Stimulated activated effector memory CD8-positive, alpha-beta T cell treated with anti-CD3 and anti-CD28 coated beads, Interleukin-12 subunit alpha, Interleukin-12 subunit beta, amount 100 ng/mL, for 72 hours (primary cell): ENCODE measurements at regions not wholly inside any gene's neighbourhood (a gene's known extent, or its start where the extent isn't known, plus 50 kb on each side); places are given as distances from the start of the nearest gene placed in this dataset.
"Not testable (repeated sequence)": the region's sequence is repeated elsewhere in the genome, so short reads cannot be mapped to it uniquely, and the experiment has no call there.

ENCODE experiments used
- ATAC-seq: fragments of 150-1000 bp; cut with Tn5 transposase; 2 replicates; pipeline ENCODE4 v1.10.0; 2021
- DNase-seq, 2 donors: peaks; one replicate each; pipeline ENCODE4 v3.0.0; 2021 to 2022; ENCODE audit warnings: low spot score in 2 of 2
- H3K27ac Mint-ChIP-seq: one replicate; pipeline ENCODE4 v1.8.0; 2022; ENCODE audit warnings: mild to moderate bottlenecking, mixed read lengths
- H3K36me3 Mint-ChIP-seq: one replicate; pipeline ENCODE4 v1.8.0; 2022; ENCODE audit warnings: mild to moderate bottlenecking, mixed read lengths
- H3K4me1 Mint-ChIP-seq: one replicate; pipeline ENCODE4 v1.8.0; 2022; ENCODE audit warnings: mixed read lengths
- H3K4me3 Mint-ChIP-seq: one replicate; pipeline ENCODE4 v1.8.0; 2022; ENCODE audit warnings: mild to moderate bottlenecking, mixed read lengths
- H3K9me3 Mint-ChIP-seq: one replicate; pipeline ENCODE4 v1.8.0; 2022; ENCODE audit warnings: mixed read lengths

DNA sequence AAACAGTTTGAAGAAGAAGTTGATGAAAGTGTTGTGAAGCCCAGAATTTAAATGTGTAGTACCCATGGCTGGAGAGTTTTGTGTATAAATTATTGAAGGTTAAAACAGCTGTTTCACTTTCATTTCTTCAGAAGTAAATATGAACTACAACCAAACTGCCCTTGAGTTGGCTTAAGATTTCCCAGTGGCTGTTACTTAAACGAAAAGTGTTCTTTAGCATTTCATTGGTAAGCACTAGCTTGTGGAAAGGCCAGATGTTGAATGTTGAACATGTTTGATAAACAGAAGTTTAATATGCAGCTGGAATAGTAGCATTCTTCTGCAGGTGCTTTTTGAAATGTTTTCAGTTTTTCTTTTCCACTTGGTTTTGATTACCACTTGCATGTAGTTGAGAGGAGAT lies 83.2 kb upstream of the TNRC6B start:
- Mint-ChIP-seq H3K4me3 (peak overlapping the region; percentile 64), H3K27ac (peak overlapping the region; percentile 80), H3K4me1 (peaks cover 50% of the 10 kb centered on the region), H3K9me3 (no peaks in the 10 kb centered on the region), H3K36me3 (peaks cover 5% of the 10 kb centered on the region)
- ATAC-seq = peak; percentile 24
- DNase-seq = no peak

DNA sequence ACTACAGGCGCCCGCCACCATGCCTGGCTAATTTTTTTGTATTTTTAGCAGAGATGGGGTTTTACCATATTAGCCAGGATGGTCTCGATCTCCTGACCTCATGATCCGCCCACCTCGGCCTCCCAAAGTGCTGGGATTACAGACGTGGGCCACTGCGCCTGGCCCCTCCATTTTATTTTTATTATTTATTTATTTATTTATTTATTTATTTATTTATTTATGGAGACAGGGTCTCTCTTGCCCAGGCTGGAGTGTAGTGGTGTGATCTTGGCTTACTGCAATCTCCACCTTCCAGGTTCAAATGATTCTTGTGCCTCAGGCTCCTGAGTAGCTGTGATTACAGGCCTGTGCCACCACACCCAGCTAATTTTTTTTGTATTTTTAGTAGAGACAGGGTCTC lies 77.8 kb upstream of the TNRC6B start:
- not testable (repeated sequence) for ATAC-seq, H3K4me3 Mint-ChIP-seq, H3K36me3 Mint-ChIP-seq, H3K27ac Mint-ChIP-seq, H3K9me3 Mint-ChIP-seq, DNase-seq
- H3K4me1 Mint-ChIP-seq = peaks cover 41% of the 10 kb centered on the region

DNA sequence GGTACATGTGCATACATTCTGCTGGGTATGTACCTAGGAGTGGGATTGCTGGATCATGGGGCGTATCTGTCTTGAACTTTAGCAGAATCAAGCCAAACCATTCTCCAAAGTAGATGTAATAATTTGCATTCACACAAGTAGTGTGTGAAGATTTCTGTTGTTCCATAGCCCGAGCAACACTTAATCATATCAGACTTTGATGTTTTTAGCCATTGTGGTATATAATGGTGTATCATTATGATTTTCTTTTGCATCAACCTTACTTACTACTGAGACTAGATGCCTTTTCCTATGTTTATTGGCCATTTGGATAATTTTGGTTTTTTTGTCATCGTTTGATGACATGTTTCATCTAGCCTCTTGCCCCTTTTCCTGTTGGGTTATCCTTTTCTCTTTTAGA lies 72.0 kb upstream of the TNRC6B start:
- peaks cover 61% of the 10 kb centered on the region for H3K4me1 Mint-ChIP-seq
- H3K9me3 Mint-ChIP-seq = no peaks in the 10 kb centered on the region
- H3K36me3 Mint-ChIP-seq = no peaks in the 10 kb centered on the region
- peak overlapping the region; percentile 91 for H3K27ac Mint-ChIP-seq
- H3K4me3 Mint-ChIP-seq = peak overlapping the region; percentile 68
- ATAC-seq (peak; percentile 74), DNase-seq (no peak)

DNA sequence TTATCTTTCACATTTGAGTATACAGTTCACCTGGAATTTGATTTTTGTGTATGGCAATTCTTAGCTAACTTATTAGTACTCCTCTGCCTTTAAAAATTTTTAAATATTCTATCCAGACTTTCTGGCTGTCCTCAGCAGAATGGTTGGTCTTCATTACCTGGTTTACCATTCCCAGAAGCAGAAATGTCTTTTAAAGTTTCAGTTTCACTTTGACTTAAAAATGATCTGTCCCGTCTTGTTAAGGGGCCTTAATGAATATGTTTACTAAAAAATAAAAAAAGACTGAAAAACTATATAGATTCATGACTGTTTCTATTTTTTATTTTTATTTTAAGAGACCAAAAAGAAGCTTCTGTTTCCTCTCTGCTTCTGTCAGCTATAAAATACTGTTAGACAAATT lies 70.5 kb upstream of the TNRC6B start:
- H3K36me3 Mint-ChIP-seq = no peaks in the 10 kb centered on the region
- no peaks in the 10 kb centered on the region for H3K9me3 Mint-ChIP-seq
- H3K27ac Mint-ChIP-seq = peak overlapping the region; percentile 91
- DNase-seq (no peak), ATAC-seq (no peak)
- H3K4me1 Mint-ChIP-seq = peaks cover 62% of the 10 kb centered on the region
- peak overlapping the region; percentile 68 for H3K4me3 Mint-ChIP-seq

DNA sequence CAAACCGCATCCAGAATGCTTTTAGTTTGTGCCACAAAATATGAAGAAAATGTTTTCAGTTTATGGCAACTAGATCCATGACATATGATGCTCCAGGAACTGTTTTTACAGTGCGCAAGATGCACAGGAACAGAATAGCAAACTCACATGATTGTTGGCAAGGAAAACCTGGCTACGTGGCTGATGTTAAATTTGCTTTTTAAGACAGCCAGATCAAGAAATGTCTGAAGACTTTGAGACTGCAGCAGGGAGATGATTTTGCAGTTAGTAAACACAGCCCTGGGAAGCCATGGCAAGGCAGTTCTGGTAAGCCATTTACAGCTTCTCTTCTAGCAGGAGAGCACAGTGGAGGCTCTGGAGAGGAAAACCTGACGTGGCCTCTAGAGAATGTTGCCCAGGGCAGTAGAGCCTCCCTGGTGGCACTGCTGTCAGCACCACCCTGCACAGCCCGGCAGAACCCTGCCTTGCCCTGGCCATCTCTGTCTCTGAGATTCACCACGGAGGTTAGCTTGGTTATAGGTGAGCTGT lies 69.8 kb upstream of the TNRC6B start:
- Mint-ChIP-seq H3K9me3 (no peaks in the 10 kb centered on the region), H3K4me1 (peaks cover 66% of the 10 kb centered on the region), H3K4me3 (peak overlapping the region; percentile 68), H3K27ac (peak overlapping the region; percentile 91), H3K36me3 (no peaks in the 10 kb centered on the region)
- ATAC-seq (peak; percentile 86), DNase-seq (peak in 1 of 2 donors; percentile 15)

DNA sequence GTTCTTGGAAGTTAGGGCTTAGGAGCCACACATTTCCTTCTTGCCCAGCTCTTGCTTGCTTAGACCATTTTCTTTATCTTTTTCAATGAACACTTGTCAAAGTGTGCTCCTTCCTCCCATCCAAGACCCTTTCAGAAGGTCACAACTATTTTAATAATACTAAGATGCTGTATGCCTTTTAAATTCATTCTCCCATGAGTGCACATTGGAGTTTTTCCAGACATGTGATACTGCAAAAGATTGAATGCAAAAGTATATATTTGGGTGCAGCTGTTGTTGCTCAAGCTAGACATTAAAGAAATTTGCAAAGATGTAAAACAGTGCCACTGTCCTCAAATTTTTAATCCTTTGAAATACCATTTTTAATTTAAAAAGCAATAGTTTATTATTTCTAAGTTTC lies 69.3 kb upstream of the TNRC6B start:
- DNase-seq = no peak
- no peaks in the 10 kb centered on the region for H3K36me3 Mint-ChIP-seq
- H3K9me3 Mint-ChIP-seq = no peaks in the 10 kb centered on the region
- H3K4me1 Mint-ChIP-seq = peaks cover 70% of the 10 kb centered on the region
- ATAC-seq = no peak
- H3K4me3 Mint-ChIP-seq = peak overlapping the region; percentile 68
- H3K27ac Mint-ChIP-seq = peak overlapping the region; percentile 91

DNA sequence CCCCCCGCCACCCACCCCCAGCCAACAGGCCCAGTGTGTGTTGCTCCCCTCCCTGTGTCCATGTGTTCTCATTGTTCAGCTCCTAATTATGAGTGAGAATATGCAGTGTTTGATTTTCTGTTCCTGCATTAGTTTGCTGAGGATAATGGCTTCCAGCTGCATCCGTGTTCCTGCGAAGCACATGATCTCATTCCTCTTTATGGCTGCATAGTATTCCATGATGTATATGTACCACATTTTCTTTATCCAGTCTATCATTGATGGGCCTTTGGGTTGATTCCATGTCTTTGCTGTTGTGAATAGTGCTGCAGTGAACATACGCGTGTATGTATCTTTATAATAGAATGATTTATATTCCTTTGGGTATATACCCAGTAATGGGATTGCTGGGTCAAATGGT lies 68.8 kb upstream of the TNRC6B start:
- not testable (repeated sequence) for H3K9me3 Mint-ChIP-seq, ATAC-seq, H3K36me3 Mint-ChIP-seq, DNase-seq, H3K4me3 Mint-ChIP-seq
- peaks cover 76% of the 10 kb centered on the region for H3K4me1 Mint-ChIP-seq
- peak overlapping the region; percentile 91 for H3K27ac Mint-ChIP-seq

DNA sequence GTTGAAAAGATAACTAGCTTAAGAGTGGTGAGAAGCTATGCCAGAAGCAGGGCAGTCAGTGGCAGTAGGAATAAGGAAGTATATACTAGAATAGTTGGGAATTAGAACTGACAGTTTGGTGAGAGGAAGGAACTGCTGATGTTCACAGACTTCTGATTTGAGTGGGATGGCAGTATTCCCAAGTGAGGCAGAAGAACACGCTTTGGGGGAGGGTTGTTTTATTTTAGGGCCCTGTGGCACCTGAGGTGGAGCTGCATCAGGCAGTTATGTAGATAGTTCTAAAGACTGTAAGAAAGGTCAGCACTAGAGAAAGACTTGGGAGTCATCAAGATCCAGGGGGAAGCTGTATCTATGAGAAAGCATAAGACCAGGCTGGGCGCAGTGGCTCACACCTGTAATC lies 66.3 kb upstream of the TNRC6B start:
- DNase-seq (no peak), ATAC-seq (no peak)
- H3K4me3 Mint-ChIP-seq = no peak overlapping the region
- H3K4me1 Mint-ChIP-seq = peaks cover 80% of the 10 kb centered on the region
- H3K27ac Mint-ChIP-seq = peak overlapping the region; percentile 82
- H3K9me3 Mint-ChIP-seq = no peaks in the 10 kb centered on the region
- no peaks in the 10 kb centered on the region for H3K36me3 Mint-ChIP-seq

DNA sequence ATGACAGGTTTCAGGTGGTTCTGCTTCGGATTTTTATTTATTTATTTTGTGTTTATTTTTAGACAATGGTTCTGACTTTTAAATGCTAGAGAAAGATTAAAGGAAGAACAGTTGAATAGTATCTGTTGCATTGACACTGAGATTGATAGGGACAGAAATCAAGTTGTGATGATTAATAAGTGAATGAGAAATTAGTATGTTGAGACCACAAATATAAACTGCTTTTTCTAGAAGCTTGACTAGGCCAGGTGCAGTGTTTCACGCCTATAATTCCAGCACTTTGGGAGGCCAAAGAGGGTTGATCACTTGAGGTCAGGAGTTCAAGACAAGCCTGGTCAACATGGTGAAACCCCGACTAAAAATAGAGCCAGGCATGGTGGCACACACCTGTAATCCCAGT lies 65.1 kb upstream of the TNRC6B start:
- no peak overlapping the region for H3K4me3 Mint-ChIP-seq
- DNase-seq (no peak), ATAC-seq (peak; percentile 57)
- peaks cover 79% of the 10 kb centered on the region for H3K4me1 Mint-ChIP-seq
- no peaks in the 10 kb centered on the region for H3K9me3 Mint-ChIP-seq
- H3K27ac Mint-ChIP-seq = peak overlapping the region; percentile 39
- H3K36me3 Mint-ChIP-seq = no peaks in the 10 kb centered on the region

DNA sequence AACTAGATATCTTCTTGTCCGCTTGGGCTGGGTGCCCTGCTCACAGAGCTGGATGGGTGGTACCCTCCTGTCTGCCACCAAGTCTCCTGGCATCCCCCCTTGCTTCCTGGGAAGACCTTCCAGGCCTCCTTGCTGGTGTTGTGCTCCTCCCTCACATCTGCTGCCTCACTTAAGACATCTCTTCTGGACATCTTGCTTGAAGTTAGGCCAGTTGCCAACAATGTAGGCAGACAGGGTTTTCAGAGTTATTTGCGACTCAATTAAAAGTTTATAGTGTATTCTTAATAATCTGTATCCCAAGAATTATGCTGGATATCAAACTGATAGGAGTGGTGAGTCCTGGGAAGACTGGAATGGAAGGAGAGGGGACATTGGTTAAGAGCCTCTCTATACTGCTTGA lies 64.0 kb upstream of the TNRC6B start:
- H3K9me3 Mint-ChIP-seq = no peaks in the 10 kb centered on the region
- no peak for DNase-seq
- no peak for ATAC-seq
- peak overlapping the region; percentile 30 for H3K27ac Mint-ChIP-seq
- no peaks in the 10 kb centered on the region for H3K36me3 Mint-ChIP-seq
- H3K4me3 Mint-ChIP-seq = no peak overlapping the region
- peaks cover 68% of the 10 kb centered on the region for H3K4me1 Mint-ChIP-seq

DNA sequence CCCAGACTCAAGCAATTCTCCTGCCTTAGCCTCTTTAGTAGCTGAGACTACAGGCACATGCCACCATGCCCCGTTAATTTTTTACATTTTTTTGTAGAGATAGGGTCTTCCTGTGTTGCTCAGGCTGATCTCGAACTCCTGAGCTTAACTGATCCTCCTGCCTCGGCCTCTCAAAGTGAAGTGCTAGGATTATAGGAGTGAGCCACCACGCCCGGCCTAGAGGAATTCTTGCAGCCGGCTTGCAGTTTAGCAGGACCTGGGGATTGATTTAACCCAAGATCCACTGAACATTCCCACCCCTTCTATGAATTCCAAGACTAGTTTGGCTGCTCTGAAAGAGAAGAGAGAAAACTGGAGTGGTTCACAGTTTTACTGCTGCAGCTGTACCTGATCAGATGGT lies 63.3 kb upstream of the TNRC6B start:
- DNase-seq = no peak
- H3K4me3 Mint-ChIP-seq = no peak overlapping the region
- H3K36me3 Mint-ChIP-seq = no peaks in the 10 kb centered on the region
- H3K4me1 Mint-ChIP-seq = peaks cover 64% of the 10 kb centered on the region
- H3K9me3 Mint-ChIP-seq = no peaks in the 10 kb centered on the region
- H3K27ac Mint-ChIP-seq = peak overlapping the region; percentile 30
- ATAC-seq = no peak

DNA sequence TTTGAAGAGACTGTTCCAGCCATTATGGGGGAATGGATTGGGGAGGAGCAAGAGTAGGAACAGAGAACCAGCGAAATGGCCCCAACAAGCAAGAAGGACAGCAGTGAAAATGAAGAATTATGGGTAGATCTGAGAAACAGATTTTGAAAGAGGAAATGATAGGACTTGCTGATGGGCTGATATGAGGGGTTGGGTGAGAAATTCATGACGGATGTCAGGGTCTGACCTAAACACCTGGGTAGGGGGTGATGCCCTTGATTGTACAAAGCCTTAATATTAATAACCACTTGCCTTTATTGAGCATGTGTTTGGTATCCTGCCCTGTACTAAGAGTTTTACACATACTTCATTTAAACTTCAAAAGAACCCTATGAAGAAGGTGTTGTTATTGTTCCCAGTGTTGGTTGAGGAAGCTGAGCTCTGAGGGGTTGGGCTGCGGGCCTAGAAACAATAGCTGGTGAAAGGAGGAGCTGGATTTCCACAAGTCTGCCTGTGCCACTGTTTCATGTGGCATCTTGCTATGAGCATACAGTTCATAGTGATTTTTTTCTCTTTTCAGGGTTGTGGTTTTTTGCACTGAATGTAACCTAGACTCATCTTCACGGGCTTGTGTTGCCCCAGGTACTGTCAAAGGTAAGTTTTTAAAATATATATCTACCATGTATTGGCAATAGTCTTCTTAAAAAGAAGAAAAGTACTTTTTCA lies 61.1 kb upstream of the TNRC6B start:
- peak overlapping the region; percentile 58 for H3K27ac Mint-ChIP-seq
- H3K4me1 Mint-ChIP-seq = peaks cover 49% of the 10 kb centered on the region
- peak overlapping the region; percentile 8 for H3K4me3 Mint-ChIP-seq

DNA sequence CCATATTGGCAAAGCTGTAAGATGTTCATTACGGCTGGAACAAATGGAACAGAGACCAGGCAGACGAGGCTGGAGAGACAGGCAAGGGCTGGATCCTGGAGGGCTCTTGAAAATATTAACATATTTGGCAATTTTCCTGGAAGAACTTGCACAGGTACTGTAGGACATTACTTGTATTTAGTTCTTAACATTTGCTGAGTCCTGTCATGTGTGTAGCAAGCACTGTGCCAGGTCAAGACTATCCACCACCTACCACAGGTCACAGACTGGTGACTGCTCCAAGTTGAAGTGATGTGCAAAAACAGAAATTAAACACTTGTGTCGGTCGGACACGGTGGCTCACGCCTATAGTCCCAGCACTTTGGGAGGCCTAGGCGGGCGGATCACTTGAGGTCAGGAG lies 58.7 kb upstream of the TNRC6B start:
- peak overlapping the region; percentile 18 for H3K27ac Mint-ChIP-seq
- H3K4me1 Mint-ChIP-seq = peaks cover 35% of the 10 kb centered on the region
- DNase-seq = no peak
- no peak overlapping the region for H3K4me3 Mint-ChIP-seq
- no peaks in the 10 kb centered on the region for H3K9me3 Mint-ChIP-seq
- ATAC-seq = no peak
- peaks cover 16% of the 10 kb centered on the region for H3K36me3 Mint-ChIP-seq

More for the DNA sequence above, 61.1 kb upstream of the TNRC6B start:
- H3K36me3 Mint-ChIP-seq = peaks cover 5% of the 10 kb centered on the region
- no peaks in the 10 kb centered on the region for H3K9me3 Mint-ChIP-seq
- DNase-seq = no peak
- ATAC-seq = peak; percentile 77

DNA sequence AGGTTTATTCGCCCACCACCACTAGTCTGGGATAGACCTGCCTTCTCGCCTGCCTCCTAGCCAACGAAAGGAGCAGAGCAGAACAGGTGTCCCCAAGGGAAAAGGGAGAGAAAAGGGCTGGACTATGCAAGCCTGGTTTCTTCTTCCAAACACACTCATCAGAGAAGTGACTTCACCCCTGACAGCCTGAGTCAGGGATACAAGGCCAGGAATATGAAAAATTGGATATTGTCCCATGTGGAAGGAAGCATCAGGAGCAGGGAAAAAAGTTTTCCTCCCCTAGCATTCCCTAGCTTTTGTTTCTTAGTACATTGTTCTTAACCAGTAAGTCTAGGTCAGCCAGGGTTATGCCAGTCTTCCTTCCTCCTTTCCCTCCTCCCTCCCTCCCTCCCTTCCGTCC lies 56.9 kb upstream of the TNRC6B start:
- peaks cover 27% of the 10 kb centered on the region for H3K36me3 Mint-ChIP-seq
- no peaks in the 10 kb centered on the region for H3K9me3 Mint-ChIP-seq
- no peak overlapping the region for H3K27ac Mint-ChIP-seq
- ATAC-seq (no peak), DNase-seq (no peak)
- no peak overlapping the region for H3K4me3 Mint-ChIP-seq
- H3K4me1 Mint-ChIP-seq = peaks cover 22% of the 10 kb centered on the region

DNA sequence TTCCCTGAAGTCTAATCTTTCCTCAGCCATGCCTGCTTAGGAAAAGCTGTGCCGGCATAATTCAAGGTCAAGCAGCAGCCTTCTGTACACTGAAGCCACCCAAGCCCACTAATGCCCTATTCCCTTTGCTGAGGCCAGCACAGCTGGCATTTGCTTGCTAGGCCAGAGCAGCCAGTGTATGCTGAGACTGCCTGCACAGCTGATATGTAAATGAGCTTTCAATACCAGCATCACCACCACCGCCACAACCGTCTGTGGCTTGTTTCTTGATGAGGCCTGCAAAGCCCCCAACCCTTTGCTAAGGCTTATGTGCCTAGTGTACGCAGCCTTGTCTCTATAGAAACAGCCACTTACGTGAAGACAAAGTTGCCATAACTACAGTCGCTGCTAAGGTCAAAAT lies 56.3 kb upstream of the TNRC6B start:
- H3K36me3 Mint-ChIP-seq = peaks cover 27% of the 10 kb centered on the region
- no peaks in the 10 kb centered on the region for H3K9me3 Mint-ChIP-seq
- ATAC-seq (no peak), DNase-seq (no peak)
- peaks cover 16% of the 10 kb centered on the region for H3K4me1 Mint-ChIP-seq
- H3K27ac Mint-ChIP-seq = no peak overlapping the region
- no peak overlapping the region for H3K4me3 Mint-ChIP-seq

DNA sequence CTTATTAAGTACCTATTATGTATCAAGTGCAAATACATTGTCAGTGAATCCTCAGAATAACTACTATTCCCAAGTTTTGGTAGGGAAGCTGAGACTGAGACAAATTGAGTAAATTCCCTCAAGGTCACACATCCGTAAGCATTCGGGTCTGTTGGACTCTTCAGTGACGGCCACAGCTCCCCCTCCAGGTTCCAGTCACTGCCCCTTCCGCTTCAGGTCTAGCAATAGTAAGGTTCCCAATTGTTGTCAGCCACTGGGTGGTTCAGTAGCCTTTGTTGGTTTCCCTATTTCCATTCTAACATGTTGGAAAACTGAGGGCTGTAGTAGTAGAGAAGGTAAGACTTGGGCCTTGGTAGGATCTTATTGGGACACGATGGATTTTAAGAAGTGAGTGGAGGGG lies 54.9 kb upstream of the TNRC6B start:
- DNase-seq (no peak), ATAC-seq (no peak)
- Mint-ChIP-seq H3K36me3 (peaks cover 33% of the 10 kb centered on the region), H3K9me3 (no peaks in the 10 kb centered on the region), H3K4me3 (no peak overlapping the region), H3K4me1 (peaks cover 15% of the 10 kb centered on the region), H3K27ac (peak overlapping the region; percentile 48)
